Skin epidermis (tissue), 12 donors: ENCODE measurements at regions not wholly inside any gene's neighbourhood (a gene's known extent, or its start where the extent isn't known, plus 50 kb on each side); places are given as distances from the start of the nearest gene placed in this dataset.

Experiments used
- H3K27ac ChIP-seq, 21 experiments: fragments of 200-600 bp; sonication (generic) in 11 of 21; one replicate each; pipeline ENCODE4 v1.5.0; 2020; ENCODE audit warnings: mild to moderate bottlenecking in 3 of 21, inconsistent platforms in 2 of 21, moderate library complexity in 2 of 21
- H3K4me3 ChIP-seq, 7 experiments: fragments of 200-600 bp; sonication (generic) in 2 of 7; one replicate each; pipeline ENCODE4 v1.5.0; 2020; ENCODE audit warnings: inconsistent platforms in 2 of 7, mild to moderate bottlenecking in 2 of 7, moderate library complexity in 1 of 7

GRCh38 chr12:25308756-25309155 lies 58.0 kb upstream of the KRAS start:
- Histone ChIP-seq H3K4me3 (no peak overlapping the region), H3K27ac (no peak overlapping the region)

GRCh38 chr12:25307818-25308217 lies 57.1 kb upstream of the KRAS start:
- Histone ChIP-seq H3K27ac (no peak overlapping the region), H3K4me3 (no peak overlapping the region)

- H3K27ac ChIP-seq, result no peak overlapping the region
- no peak overlapping the region for H3K4me3 ChIP-seq
These were observed 51.1 kb upstream of the KRAS start for GRCh38 chr12:25301798-25302197.
